ENCODE measurements at regions not wholly inside any gene's neighbourhood (a gene's known extent, or its start where the extent isn't known, plus 50 kb on each side); places are given as distances from the start of the nearest gene placed in this dataset.

- H3K4me1 Mint-ChIP-seq, result no peaks in the 10 kb centered on the region
- H3K27me3 Mint-ChIP-seq, result no peaks in the 10 kb centered on the region
- H3K27ac Mint-ChIP-seq, result no peak overlapping the region
- CTCF ChIA-PET, result no interaction called here
- no peaks in the 10 kb centered on the region for H3K9me3 Mint-ChIP-seq
- no peak for DNase-seq
- H3K36me3 Mint-ChIP-seq, result no peaks in the 10 kb centered on the region
- H3K4me3 Mint-ChIP-seq, result no peak overlapping the region
Measured at GRCh38 chr3:178231645-178232044, 304.6 kb upstream of the KCNMB2 start.

GRCh38 chr3:178233371-178234071, 302.7 kb upstream of the KCNMB2 start:
- Mint-ChIP-seq H3K27me3 (no peaks in the 10 kb centered on the region), H3K4me1 (no peaks in the 10 kb centered on the region), H3K27ac (no peak overlapping the region), H3K9me3 (no peaks in the 10 kb centered on the region), H3K4me3 (no peak overlapping the region), H3K36me3 (no peaks in the 10 kb centered on the region)
- CTCF ChIA-PET, result no interaction called here
- DNase-seq, result no peak

DNA sequence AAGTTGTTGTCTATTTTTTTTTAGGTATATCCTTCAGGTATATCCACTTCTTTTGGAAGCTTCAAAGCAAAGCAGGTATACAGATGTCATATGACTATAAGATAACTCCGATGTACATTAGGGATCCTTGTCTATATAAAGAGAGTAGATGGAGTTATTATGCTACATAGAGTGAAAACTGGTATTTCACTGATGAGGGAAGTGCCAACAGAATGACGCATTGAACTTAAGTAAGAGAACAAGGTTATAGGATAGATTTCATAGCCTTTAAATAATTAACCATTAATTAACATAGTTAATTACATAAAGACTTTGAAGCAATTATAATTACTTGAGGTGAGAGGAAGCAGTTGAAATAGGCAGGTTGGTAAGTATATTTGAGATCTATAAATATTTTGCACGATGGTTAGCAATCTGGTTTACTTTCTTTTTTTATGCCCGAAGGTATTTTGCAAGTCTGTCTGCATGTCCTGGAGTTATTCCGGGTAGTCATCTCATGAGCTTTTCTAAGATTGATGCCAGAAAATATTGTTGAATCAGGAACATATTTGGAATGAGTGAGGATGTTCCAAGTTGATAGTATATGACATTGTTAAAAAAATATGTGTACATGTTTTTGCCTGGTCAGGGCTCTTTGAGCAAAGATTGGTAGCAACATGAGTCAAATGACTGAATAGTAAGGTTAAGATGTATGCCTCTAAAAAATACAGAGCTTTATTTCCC, 299.5 kb upstream of the KCNMB2 start:
- no peaks in the 10 kb centered on the region for H3K9me3 Mint-ChIP-seq
- no peaks in the 10 kb centered on the region for H3K4me1 Mint-ChIP-seq
- no peaks in the 10 kb centered on the region for H3K27me3 Mint-ChIP-seq
- H3K4me3 Mint-ChIP-seq, result no peak overlapping the region
- H3K27ac Mint-ChIP-seq, result no peak overlapping the region
- CTCF ChIA-PET, result no interaction called here
- DNase-seq, result no peak
- no peaks in the 10 kb centered on the region for H3K36me3 Mint-ChIP-seq

DNA sequence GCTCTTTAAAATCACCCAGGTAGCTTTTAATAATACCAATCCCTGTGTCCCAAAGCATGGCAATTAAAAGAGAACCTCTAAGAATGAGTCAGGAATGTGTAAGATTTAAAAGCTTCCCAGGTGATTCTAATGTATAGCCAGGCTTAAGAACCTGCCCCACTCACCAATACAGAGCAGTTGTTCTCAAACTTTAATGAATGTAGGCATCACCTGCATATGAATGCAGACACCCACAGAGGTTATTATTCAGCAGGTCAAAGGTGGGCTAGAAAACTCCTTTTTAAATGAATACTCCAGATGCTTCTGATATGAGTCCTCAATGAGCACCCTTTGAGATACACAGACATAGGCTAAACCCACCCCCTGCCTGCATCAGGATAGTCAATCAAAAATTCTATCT, 298.1 kb upstream of the KCNMB2 start:
- Mint-ChIP-seq H3K4me1 (no peaks in the 10 kb centered on the region), H3K27ac (no peak overlapping the region), H3K4me3 (no peak overlapping the region), H3K36me3 (no peaks in the 10 kb centered on the region), H3K9me3 (no peaks in the 10 kb centered on the region), H3K27me3 (no peaks in the 10 kb centered on the region)
- CTCF ChIA-PET, result no interaction called here
- no peak for DNase-seq

DNA sequence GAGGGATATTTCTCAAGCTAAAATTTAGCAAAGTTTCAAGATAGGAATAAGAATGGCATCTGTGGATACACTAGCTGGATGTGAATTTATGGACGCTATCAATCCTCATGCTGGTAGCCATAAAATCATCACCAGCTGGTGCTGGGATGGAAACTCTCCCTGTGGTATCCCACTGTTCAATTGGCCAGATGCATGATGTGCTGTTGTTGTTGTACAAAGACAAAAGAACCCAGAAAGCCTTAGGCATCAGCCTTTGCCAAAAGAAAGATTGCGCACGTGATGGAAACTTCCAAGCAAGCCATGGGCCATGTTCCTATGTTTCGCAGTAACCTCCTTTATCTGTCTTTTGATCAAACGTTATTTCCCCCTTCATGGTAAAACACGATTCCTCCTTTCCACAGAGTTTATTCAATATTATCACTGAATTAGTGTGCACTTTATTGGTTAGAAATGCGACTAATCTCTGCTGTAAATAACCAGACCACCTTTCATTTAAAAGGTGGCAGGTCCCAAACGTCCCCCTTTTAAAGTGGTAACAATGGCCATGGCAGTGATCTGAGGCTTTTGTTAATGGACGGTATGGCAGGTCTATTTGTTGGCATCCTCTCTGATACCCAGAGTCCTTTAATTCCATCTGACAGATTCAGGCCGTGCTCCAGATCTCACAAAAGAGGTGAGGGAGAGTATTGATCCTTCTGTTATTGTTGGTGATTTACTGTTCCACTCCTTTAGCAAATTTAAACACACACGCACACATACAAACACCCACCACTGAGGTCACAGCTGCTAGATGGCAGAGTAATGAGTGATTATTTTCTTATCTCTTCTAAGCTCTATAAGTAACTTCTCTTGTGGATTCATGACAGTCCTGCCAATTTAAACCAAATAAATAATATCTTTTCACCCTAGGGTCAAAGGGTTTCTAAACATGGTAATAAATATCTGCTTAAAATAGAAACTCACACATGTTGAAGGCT, 291.2 kb upstream of the KCNMB2 start:
- H3K4me1 Mint-ChIP-seq, result no peaks in the 10 kb centered on the region
- no peaks in the 10 kb centered on the region for H3K27me3 Mint-ChIP-seq
- CTCF ChIA-PET, result no interaction called here
- H3K27ac Mint-ChIP-seq, result no peak overlapping the region
- no peak overlapping the region for H3K4me3 Mint-ChIP-seq
- no peaks in the 10 kb centered on the region for H3K9me3 Mint-ChIP-seq
- no peak for DNase-seq
- no peaks in the 10 kb centered on the region for H3K36me3 Mint-ChIP-seq

DNA sequence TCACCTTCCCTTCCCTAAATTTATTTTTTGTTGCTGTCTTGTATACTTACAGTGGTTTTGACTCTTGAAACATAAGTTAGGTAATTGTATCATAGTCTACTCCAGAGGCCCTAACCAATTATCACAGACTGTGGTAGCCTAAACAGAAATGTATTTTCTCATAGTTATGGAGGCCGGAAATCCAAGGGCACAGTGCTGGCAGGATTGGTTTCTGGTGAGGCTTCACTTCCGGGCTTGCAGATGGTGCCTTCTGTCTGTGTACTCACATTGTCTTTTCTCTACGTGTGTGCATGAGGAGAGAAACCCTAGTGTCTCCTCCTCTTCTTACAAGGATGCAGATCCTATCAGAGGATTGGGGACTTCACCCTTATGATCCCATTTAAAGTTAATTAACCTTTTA, 290.2 kb upstream of the KCNMB2 start:
- no peak overlapping the region for H3K27ac Mint-ChIP-seq
- H3K4me3 Mint-ChIP-seq, result no peak overlapping the region
- H3K9me3 Mint-ChIP-seq, result no peaks in the 10 kb centered on the region
- H3K27me3 Mint-ChIP-seq, result no peaks in the 10 kb centered on the region
- no peaks in the 10 kb centered on the region for H3K4me1 Mint-ChIP-seq
- H3K36me3 Mint-ChIP-seq, result no peaks in the 10 kb centered on the region
- no peak for DNase-seq
- CTCF ChIA-PET, result no interaction called here

- no peak overlapping the region for H3K27ac Mint-ChIP-seq
- CTCF ChIA-PET, result no interaction called here
- H3K9me3 Mint-ChIP-seq, result no peaks in the 10 kb centered on the region
- no peaks in the 10 kb centered on the region for H3K36me3 Mint-ChIP-seq
- H3K27me3 Mint-ChIP-seq, result no peaks in the 10 kb centered on the region
- no peak overlapping the region for H3K4me3 Mint-ChIP-seq
- no peak for DNase-seq
- H3K4me1 Mint-ChIP-seq, result no peaks in the 10 kb centered on the region
Measured at GRCh38 chr3:178255315-178255714, 280.9 kb upstream of the KCNMB2 start.

- Mint-ChIP-seq H3K36me3 (no peaks in the 10 kb centered on the region), H3K4me1 (no peaks in the 10 kb centered on the region), H3K27ac (no peak overlapping the region), H3K27me3 (no peaks in the 10 kb centered on the region), H3K9me3 (no peaks in the 10 kb centered on the region), H3K4me3 (no peak overlapping the region)
- CTCF ChIA-PET, result no interaction called here
- no peak for DNase-seq
Measured at GRCh38 chr3:178257491-178257890, 278.7 kb upstream of the KCNMB2 start.

DNA sequence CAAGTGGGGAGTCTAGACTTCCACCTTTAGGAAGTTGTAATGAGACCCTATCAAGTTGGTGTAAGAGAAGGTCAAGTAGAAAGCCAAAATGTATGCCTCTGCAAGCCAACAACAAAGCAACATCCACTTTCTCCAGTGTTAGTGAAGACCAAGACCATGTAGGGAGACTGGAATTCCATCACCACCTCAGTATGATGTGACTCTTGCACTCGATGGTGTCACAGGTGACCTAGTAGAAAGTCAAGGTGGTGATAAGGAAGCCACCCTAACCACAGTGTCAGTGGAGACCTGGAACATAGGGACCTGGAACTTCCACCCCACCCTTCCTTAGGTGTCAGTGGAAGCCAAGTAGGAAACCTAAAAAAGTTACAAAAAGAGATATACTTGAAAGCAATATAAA, 278.1 kb upstream of the KCNMB2 start:
- no peaks in the 10 kb centered on the region for H3K36me3 Mint-ChIP-seq
- H3K4me1 Mint-ChIP-seq, result no peaks in the 10 kb centered on the region
- H3K4me3 Mint-ChIP-seq, result no peak overlapping the region
- no peaks in the 10 kb centered on the region for H3K9me3 Mint-ChIP-seq
- CTCF ChIA-PET, result no interaction called here
- DNase-seq, result no peak
- no peak overlapping the region for H3K27ac Mint-ChIP-seq
- no peaks in the 10 kb centered on the region for H3K27me3 Mint-ChIP-seq

DNA sequence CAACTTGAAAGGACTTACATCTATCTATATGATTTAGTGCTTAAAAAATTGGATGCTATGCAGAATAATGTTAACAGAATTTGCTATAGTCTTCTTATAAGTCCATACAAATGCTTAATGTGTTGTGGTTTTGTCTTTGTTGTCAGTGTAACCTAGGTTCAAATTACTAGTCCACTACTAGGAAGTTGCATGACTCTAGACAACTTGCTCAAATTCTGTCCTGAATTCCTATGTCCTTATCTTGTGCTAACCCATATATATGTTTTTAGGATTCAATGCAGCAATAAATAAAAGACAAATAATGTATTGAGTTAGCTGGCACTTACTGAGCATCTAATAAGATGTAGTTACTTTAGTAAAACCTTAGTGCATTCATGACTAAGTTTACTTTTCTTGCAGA, 276.5 kb upstream of the KCNMB2 start:
- Mint-ChIP-seq H3K36me3 (no peaks in the 10 kb centered on the region), H3K4me1 (no peaks in the 10 kb centered on the region), H3K9me3 (no peaks in the 10 kb centered on the region), H3K4me3 (no peak overlapping the region), H3K27me3 (no peaks in the 10 kb centered on the region), H3K27ac (no peak overlapping the region)
- DNase-seq, result no peak
- CTCF ChIA-PET, result no interaction called here

DNA sequence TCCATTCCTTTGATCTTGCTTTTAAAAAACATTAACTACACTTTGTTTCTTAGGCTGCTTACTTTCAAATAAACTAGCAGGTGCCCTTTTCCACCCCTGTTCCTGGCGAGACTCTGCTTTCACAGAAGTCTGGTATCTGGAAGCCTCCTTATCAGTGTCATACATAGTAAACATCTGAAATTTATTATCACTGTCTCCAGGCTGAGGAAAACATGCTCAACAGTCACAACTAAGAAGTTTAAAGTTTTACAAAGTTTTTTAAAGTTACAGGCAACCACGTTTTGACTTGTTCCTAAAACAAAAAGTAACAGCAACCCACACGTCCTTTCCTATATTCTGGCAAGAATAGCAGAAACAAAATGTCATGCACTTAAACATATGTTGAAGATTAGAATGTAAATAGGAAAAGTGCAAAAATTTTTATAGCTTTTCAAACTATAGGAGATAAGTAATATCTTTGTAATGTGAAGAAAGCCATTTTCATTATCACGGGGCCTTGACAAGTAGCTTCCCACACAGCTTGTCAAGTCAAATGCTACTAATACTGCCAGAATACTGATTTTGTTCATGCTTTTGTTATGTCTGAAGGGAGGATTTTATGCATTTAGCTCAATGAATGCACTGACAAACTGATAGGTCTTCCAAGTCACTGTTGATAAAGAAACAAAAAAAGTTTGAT, 275.2 kb upstream of the KCNMB2 start:
- no peaks in the 10 kb centered on the region for H3K36me3 Mint-ChIP-seq
- H3K27ac Mint-ChIP-seq, result no peak overlapping the region
- H3K9me3 Mint-ChIP-seq, result no peaks in the 10 kb centered on the region
- CTCF ChIA-PET, result no interaction called here
- H3K4me1 Mint-ChIP-seq, result no peaks in the 10 kb centered on the region
- H3K27me3 Mint-ChIP-seq, result no peaks in the 10 kb centered on the region
- no peak for DNase-seq
- H3K4me3 Mint-ChIP-seq, result no peak overlapping the region

DNA sequence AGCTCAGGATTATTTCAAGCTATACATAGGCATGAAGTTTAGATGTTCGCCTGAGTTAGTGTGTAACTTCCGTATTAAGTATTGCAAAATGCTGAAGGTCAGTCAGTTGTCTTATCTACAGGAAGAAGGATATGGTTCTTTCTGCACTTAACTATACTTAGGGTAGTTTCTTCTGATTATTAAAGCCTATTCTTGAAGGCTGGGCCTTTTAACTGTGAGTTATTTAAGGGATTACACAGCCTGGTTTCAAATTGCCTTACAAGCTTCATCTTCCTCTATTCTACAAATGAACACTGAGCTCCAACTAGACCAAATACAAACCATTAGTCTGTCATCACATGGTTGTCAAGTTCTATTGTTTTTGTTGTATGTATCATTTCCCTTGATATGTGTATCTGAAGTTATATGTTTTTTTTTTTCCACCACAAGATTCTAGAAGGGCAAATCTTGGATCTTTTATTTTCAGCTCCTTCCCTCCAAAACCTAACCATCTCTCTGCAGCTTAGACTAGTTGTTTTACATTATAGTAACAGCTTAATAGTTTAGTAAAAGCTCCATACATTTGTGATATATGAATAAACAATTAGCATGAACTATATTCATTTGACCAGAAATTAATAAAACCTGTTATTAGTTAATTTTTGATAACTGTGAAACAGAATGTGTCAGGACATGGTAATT, 272.9 kb upstream of the KCNMB2 start:
- Mint-ChIP-seq H3K4me1 (no peaks in the 10 kb centered on the region), H3K4me3 (no peak overlapping the region), H3K27me3 (no peaks in the 10 kb centered on the region), H3K27ac (no peak overlapping the region), H3K36me3 (no peaks in the 10 kb centered on the region), H3K9me3 (no peaks in the 10 kb centered on the region)
- no peak for DNase-seq
- CTCF ChIA-PET, result interaction anchor here (0.6 kb wide), 1 partner anchor 170 kb away, joined by 3 read pairs; no protein-coding TSS in a partner anchor

DNA sequence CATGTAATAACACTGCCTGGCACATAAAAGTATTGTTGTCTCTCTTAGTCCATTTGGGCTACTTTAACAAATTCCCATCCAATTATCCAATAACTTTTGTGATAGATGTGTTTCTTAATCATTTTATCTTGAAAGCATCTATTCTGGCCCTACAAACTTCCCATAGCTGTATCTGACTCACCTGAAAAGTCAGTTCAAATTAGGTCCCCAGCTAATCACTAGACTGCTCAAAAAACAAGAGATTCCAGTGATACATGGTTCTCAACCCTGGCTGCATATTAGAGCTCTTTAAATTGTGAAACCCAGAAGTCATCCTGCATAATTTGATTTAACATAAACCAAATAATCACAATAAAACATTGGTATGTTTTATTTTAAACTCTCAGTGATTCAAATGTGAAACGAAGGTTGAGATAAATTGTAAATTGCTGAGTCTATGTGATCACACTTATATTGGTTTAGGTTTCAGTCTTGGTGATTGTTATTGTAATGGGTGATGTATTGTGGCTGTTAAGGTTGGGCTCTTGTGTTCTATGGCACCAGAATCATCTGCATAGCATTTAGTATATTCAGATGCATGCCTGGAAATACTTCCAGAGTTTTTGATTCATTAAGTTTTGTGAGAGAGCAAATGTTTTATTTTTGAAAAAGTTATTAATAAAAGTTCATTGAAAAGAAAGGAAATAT, 268.9 kb upstream of the KCNMB2 start:
- Mint-ChIP-seq H3K9me3 (no peaks in the 10 kb centered on the region), H3K4me1 (no peaks in the 10 kb centered on the region), H3K4me3 (no peak overlapping the region), H3K27ac (no peak overlapping the region), H3K36me3 (no peaks in the 10 kb centered on the region), H3K27me3 (no peaks in the 10 kb centered on the region)
- CTCF ChIA-PET, result no interaction called here
- no peak for DNase-seq
